ENCODE measurements at regions not wholly inside any gene's neighbourhood (a gene's known extent, or its start where the extent isn't known, plus 50 kb on each side); places are given as distances from the start of the nearest gene placed in this dataset.
"Not testable (repeated sequence)": the region's sequence is repeated elsewhere in the genome, so short reads cannot be mapped to it uniquely, and the experiment has no call there.

- no peak for DNase-seq
Observed at GRCh38 chr14:85907536-85907935, 377.6 kb downstream of the FLRT2 start.

- no peak for DNase-seq
Observed at GRCh38 chr14:85897808-85898207, 367.9 kb downstream of the FLRT2 start.

- no peak for DNase-seq
Observed at GRCh38 chr14:85895603-85896002, 365.7 kb downstream of the FLRT2 start.

- no peak for DNase-seq
Observed at GRCh38 chr14:85892251-85892650, 362.3 kb downstream of the FLRT2 start.

DNA sequence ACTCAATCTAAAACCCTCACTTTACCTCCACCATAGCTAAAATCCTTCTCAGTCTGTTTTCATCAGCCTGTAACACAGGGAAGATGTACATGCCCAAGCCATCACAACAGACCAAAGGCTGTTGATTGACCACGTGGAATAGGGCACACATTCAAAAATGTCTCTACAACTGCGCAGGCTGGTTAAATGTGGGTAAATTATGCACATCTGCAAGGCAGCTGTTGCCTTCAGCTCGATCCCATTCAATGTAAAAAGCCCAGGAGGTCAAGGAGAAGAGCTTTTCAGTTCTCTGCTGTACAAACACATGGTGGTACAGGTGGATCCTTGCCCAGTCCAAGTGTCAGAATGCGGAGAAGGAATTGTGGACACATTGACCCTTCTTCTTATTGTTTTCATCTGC lies 354.0 kb downstream of the FLRT2 start:
- no peak for DNase-seq

- DNase-seq = no peak
Observed at GRCh38 chr14:85883101-85883500, 353.2 kb downstream of the FLRT2 start.

- DNase-seq = no peak
Observed at GRCh38 chr14:85881935-85882334, 352.0 kb downstream of the FLRT2 start.

- DNase-seq = no peak
Observed at GRCh38 chr14:85878874-85879273, 348.9 kb downstream of the FLRT2 start.

DNA sequence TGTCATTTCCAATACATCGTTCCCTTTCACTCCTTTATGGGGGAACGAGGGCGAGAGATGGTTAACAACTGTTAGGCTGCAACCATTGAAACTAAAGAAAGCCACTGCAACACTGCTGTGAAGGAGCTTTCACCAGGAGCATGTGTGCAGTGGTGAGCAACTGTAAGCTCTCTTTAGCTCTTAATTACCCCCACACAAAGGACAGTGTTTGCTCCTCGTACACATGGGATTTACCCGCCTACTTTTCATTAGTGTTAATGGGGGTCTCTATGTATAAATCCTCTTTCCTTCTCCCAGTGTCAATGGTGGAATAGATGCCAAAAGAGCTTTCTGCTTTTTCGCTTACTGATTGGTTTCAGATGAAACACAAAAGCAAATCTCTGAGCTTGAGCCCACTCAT lies 343.1 kb downstream of the FLRT2 start:
- no peak for DNase-seq

GRCh38 chr14:85867450-85867849 lies 337.5 kb downstream of the FLRT2 start:
- DNase-seq = no peak

GRCh38 chr14:85865701-85866100 lies 335.8 kb downstream of the FLRT2 start:
- DNase-seq = no peak

- no peak for DNase-seq
Observed at GRCh38 chr14:85858634-85859033, 328.7 kb downstream of the FLRT2 start.

DNA sequence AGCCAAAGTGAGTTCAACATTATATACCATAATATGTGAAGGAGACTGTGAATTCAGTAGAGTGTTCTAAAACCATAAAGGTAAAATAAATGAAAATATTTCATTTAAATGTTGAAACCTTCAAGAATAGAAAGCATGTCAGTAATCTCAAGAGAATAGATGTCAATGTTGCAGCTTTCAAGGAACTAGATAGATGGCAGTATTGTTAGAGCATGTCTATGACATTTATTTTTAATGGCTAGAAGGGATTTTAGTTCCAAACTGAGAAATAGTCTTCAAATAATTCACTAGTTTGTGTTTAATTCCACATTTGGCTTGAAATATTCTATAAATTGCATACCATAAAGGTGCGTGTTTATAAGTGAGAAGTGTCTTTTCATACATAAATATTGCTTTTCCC lies 326.5 kb downstream of the FLRT2 start:
- peak; percentile 4 for DNase-seq

DNA sequence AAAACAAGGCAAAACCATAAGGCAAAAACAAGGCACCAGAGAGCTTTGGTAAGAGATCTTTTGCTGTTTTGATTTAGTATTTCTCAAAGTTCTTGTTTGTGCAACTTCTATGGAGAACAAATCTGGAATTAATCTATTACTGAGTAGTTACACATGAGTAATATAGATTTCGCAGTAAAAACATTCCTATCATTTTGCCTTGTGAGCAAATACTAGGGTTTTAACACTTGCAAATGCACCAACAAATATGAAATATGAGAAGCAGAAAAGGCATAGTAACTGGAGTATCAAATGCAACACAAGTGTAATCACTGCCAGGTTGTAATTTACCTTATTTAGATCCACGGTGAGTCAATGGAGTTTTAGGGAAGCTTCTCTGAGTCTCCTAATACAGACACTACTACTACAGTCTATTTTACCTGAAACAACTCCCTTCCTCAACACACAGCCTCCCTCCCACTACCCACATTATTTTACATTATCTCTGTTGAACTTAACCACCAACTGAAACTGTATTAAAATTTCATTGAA lies 324.1 kb downstream of the FLRT2 start:
- no peak for DNase-seq

DNA sequence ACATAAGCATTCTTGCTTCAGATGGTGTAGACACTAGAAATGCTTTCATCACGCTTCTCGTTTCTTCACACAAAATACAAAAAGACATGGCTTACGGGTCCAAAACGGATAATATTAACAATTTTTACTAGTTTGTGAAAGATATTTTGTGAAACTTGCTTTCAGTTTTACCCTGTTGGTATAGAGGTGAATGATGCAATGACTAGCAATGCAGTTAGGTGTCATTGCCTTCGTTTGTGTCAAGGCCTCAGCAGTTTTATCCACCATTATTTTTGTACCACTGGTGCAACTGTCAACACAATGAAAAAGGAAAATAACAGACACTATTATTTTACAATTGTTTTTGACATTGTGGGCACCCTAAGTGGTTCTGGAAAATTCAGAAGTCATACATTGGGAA lies 323.0 kb downstream of the FLRT2 start:
- no peak for DNase-seq

- DNase-seq = not testable (repeated sequence)
Observed at GRCh38 chr14:85852123-85852522, 322.2 kb downstream of the FLRT2 start.

DNA sequence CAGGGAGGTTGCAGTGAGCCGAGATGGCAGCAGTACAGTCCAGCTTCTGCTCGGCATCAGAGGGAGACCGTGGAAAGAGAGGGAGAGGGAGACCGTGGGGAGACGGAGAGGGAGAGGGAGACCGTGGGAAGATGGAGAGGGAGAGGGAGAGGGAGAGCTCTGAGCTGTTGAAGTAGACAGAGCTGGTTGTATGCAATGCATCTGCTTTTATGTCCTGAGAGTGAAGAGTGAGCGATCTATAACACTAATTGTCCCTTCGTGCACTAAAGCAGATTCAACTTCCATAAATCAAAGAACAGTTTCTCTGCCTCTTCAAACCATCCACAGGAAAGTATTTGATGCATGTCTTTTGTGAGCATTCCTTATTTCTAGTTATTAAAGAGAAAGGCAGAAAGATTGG lies 300.6 kb downstream of the FLRT2 start:
- DNase-seq = not testable (repeated sequence)

GRCh38 chr14:85829601-85830000 lies 299.7 kb downstream of the FLRT2 start:
- not testable (repeated sequence) for DNase-seq

DNA sequence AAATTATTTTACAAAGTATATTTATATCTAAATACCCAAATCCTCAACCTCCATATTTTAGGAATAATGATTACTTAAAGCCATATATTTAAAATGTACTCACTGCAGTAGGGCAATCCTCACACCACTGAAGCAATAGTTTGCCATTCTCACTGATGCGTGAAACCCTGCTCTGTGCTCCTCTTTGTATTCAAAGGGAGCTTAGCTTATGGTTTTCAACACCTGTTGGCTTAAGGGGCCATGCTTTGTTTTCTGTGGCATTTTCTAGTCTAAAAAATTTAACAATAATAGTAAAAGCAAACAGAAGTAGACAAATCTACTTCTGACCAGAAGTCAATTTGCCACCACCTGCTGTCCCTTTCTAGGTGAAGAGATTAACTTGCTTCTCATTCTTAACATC lies 294.6 kb downstream of the FLRT2 start:
- DNase-seq = no peak

GRCh38 chr14:85822236-85822635 lies 292.3 kb downstream of the FLRT2 start:
- DNase-seq = no peak

DNA sequence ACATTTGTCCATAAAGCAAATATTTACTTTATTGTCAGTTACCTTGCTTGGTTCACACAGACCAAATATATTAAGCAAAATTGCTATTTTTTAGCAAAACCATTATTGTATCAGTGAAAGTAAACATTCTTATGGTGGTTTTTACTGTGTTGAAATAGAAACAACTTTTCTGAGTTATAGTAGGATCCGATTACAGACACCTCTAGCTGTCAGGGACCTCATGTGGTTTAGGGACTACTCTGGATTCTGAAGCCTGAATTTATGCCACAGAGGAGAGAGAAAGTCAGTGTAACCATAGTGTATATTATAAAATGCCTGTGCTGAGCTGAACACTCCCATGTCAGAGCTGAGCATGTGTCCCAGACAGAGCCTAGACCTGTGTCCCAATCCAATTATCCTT lies 287.5 kb downstream of the FLRT2 start:
- no peak for DNase-seq

DNA sequence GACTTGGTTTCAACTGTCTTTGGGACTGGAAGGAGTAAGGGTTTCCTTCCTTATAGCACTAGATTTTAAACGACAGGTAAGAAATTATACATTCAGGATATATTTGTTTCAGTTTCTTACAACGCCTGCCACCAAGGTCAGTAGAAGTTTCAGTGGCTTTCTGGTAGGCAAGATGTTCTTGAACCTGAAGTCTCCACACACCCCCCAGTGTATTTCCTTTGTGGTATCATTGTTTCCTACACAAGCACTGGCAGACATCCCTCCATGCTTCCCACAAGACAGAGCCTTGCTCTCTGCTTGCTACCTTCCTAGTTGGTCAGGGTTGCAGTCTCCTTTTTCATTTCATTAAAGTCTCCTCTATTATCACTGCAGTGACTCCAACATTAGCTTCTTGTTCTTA lies 283.1 kb downstream of the FLRT2 start:
- no peak for DNase-seq

DNA sequence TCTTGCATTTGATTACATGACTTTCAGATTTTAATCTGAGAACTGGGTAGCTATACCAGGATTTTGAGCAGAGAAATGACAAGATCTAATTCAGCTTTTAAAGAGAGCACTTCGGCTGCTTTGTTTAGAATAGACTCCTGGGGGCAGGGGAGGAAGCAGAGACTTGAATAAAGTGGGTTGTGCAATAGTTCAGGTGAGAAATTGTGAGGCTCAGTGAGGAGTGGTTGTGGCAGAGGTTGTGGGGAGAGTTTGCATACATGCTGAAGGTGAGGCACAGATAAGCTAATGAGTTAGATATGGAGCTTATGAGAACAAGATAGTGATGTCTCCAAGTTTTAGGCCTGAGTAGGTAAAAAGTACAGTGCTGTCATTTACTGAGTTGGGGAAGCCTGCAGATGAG lies 281.4 kb downstream of the FLRT2 start:
- DNase-seq = no peak

GRCh38 chr14:85799668-85800067 lies 269.7 kb downstream of the FLRT2 start:
- no peak for DNase-seq

DNA sequence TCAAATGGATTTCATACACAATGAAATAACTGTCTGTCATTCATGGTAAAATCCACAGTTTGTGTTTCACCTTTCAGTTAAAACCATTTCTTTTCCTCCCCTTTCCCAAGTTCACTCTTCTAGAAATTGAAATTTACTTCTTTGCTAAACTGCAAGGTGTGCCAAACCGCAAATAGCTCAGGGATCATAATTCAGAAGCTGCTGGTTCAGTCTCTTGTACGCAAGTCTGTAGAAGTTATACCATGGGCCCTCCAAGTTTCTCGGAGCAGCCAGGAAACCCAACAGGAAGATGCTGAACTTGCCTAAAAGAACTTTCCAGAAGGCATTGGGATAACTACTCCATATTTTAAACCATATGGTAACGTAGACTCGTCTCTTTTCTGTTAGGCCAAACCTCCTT lies 268.9 kb downstream of the FLRT2 start:
- DNase-seq = no peak

DNA sequence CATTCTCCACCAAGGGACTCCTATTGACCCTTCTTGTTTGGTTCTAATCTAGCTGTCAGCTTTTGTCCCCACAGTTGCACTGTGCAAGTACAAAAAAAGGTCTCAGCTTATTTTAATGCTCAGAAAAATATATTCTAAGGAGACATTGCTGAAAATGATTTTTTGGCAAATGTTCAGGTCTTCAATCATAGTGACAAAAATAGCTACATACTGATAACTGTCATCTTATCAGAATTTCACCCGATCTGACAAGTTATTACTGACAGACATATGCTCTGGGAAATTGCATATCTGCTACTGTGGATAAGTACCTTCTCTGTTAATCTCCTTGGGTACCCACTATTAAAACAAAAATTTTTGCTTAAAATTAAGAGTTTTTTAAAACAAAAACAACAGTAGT lies 263.6 kb downstream of the FLRT2 start:
- DNase-seq = no peak

All from NCI-H524 treated with DMSO at 0.1 percent for 48 hours (cell line).